ENCODE measurements at regions not wholly inside any gene's neighbourhood (a gene's known extent, or its start where the extent isn't known, plus 50 kb on each side); places are given as distances from the start of the nearest gene placed in this dataset.
"Not testable (repeated sequence)": the region's sequence is repeated elsewhere in the genome, so short reads cannot be mapped to it uniquely, and the experiment has no call there.

DNA sequence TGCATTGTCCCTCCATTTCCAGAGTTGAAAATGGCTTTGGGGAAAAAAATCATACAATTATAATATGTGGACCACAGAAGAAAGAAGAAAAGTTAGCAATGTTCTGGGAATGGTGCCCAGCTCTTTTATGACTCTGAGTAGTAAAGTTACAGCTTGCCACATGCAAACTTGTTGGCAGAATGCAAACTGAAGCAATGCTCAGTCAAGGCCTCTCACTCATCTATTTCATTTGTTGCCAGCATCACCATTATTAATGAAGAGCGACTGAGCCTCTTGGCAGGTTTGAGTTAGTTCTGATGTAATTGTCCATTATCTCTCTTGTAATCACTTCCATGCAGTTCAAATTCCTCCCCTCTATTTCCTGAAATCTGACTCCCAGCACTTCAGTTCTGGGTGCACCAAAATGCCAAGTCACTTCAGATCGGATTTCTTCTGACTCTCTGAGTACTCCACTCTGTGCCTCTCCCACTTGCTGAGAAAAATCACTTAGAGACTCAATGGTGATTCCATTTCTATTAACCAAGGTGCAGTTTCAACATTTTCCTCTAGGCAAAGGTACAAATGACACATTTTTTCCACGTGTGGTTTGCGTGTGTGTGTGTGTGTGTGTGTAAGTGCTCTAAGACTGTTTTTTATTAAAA is 154.4 kb upstream of the STMND1 start:
- DNase-seq: no peak

GRCh38 chr6:16944596-16944995 is 157.3 kb upstream of the STMND1 start:
- no peak for DNase-seq

- DNase-seq: no peak
Observed at GRCh38 chr6:16939839-16940238, 162.0 kb upstream of the STMND1 start.

DNA sequence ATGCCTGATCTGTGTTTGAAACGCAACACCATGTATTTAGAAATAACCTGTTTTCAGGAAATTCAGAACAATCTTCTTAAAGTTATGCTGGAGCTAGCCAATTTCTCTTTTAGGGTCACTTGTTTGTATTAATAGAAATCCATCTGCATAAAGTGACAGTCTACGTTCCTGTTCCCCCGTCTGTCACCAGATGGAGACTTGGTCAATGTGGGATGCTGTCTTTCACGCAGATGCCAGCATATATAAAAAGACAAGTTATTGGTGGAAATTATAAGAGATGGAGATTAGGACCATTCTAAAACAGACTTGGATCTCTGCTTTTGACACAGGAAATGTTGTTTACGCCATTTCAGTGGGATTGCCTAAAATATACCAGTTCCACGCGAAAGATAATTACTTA is 162.5 kb upstream of the STMND1 start:
- no peak for DNase-seq

DNA sequence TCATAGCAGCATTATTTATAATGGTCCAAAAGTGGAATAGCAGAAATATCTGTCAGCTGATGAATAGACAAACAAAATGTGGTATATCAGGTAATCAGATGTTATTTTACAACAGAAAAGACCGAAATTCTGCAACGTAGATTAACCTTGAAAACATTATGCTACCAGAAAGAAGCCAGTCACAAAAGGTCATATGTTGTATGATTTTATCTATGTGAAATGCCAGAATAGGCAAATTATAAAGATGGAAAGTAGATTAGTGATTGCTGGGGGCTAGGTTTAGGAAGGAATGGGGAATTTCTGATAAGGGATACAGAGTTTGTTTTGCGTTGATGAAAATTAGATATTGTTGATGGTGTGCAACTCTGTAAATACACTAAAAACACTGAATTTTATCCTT is 165.0 kb upstream of the STMND1 start:
- no peak for DNase-seq

- DNase-seq: no peak
Observed at GRCh38 chr6:16933961-16934360, 167.9 kb upstream of the STMND1 start.

DNA sequence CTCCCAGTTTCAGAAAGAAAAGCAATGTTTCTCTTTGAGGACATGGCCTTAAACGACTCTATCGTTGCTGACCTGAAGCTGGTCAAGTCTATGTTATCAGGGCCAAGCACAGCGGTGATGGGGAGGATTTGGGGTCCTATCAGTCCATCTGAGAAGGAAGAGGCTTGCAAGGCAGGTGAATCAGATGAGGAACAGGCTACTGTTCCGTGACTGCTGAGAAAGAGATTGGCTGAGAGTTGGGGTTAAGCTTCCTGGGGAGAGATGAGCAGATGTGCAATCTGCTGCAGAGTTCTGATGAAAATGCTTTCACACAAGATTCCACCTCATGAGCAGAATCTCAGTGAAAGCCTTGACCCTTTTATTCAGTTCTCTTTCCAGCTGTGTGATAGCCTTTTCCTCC is 168.3 kb upstream of the STMND1 start:
- DNase-seq: no peak

- no peak for DNase-seq
Observed at GRCh38 chr6:16932920-16933319, 168.9 kb upstream of the STMND1 start.

- not testable (repeated sequence) for DNase-seq
Observed at GRCh38 chr6:16931079-16931478, 169.8 kb upstream of the ATXN1 start.

DNA sequence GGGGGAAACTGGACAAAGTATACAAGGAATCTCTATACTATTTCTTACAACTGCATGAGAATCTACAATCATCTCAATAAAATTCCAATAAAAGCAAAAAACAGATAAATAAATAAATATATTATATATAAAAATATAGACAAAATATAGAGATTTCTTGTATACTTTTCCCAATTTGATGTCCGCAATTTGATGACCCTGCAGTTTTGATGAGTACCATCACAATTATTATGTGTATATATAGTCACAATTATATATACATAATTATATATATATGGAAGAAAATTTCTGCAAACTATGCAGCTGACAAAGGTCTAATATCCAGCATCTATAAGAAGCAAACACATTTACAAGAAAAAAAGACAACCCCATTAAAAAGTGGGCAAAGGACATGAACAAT is 169.2 kb upstream of the ATXN1 start:
- no peak for DNase-seq

DNA sequence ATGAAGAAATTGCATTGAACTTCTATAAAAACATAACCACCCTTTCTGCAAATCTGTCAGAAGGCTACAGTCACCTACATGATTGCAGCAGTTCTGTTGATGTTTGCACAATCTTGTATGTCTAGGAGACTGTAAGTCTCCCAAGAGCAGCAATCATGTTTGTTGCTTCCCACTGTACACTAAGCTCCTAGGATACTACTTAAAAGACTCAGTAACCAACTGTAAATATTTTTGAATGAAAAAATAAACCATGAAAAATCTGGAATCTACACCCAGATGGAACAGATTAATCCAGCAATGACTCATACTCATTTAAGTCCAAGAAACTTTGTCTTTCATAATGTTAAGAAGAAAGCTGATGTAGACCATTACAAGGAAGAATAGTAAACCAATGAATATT is 168.5 kb upstream of the ATXN1 start:
- no peak for DNase-seq

GRCh38 chr6:16928387-16928786 is 167.1 kb upstream of the ATXN1 start:
- DNase-seq: no peak

GRCh38 chr6:16927205-16927604 is 165.9 kb upstream of the ATXN1 start:
- DNase-seq: no peak

- no peak for DNase-seq
Observed at GRCh38 chr6:16925461-16925860, 164.2 kb upstream of the ATXN1 start.

DNA sequence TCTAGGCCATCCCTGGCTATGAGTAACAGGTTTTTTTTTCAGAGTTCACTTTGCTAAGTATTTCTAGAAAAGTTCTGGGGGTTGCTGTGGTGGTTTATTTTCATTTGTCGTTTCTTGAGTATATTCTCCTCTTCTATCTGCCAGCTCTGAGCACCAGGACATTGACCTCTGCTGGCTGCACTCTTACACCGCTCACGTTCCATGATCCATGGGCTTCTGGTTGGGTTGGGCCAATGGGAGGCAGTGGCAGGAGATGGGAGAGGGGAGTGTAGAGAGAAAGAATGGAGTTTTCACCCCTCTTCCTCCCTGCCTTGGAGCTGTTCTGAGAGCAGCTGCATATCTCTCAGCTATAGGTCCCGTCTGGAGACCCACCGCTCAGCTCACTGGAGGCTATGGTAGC is 161.0 kb upstream of the ATXN1 start:
- no peak for DNase-seq

DNA sequence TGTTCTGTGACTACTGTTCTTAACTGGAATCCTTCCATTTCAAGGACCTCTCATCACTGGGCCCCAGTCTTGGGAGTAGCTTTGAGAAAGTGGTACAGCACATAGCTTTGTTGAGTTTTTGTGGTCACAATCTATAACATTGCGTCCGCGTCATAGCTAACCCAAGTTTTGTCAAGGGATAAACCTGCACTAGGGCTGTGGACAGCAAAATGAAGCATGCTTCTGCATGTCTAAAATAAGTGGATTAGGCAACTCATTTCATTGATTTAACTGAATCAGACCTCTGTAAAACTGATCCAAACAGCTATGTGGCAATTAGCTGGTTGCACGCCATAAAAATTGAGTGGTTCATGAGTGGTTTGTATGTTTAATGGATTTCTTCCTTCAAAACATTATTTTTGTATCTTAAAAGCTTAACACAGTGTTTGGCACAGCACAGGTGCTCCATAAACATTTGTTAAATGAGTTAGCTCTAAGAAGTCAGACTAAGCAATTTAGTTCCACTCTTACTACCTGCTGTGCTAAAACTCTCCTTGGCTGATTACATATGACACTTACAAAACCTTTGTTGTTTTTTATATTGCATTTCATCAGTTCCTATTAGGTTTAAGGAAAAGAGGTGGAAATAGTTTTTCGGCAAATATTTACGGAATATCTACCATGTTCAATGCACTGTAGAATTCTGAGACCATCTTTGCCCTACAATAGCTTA is 160.3 kb upstream of the ATXN1 start:
- no peak for DNase-seq

- no peak for DNase-seq
Observed at GRCh38 chr6:16918586-16918985, 157.3 kb upstream of the ATXN1 start.

- DNase-seq: no peak
Observed at GRCh38 chr6:16914184-16914583, 152.9 kb upstream of the ATXN1 start.

DNA sequence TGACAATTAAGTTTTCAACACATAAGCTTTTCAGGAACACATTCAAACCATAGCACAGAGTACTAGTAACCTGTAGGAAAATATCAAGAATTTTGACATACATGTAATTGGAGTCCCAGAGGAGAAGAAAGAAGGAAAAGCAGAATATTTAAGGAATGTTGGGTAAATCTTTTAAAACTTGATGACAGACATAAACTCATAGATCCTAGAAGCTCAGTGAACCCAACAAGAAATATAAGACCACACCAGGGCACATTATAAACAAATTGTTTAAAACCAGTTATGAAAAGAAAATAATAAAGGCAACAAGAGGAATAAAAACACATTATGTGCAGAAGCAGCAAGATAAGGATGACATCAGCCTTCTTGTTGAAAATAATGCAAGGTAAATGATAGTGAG is 151.5 kb upstream of the ATXN1 start:
- DNase-seq: no peak

DNA sequence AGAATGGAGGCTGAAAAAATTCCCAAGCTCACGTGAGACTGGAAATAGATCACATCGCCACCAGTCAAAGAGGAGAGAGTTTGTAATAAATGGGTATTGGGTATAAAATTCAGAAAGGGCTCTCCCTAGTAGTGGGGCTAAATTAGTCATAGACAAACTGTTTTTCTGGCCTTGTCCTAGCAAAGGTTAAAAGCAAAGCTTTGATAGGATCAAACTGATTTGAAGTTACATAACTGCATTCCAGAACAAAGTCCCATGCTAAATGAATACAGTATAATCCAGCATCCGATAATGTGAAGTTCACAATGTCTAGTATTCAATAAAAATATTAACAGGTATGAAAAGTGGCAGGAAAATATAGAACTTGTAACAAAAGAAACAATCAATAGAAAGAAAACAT is 149.8 kb upstream of the ATXN1 start:
- no peak for DNase-seq

DNA sequence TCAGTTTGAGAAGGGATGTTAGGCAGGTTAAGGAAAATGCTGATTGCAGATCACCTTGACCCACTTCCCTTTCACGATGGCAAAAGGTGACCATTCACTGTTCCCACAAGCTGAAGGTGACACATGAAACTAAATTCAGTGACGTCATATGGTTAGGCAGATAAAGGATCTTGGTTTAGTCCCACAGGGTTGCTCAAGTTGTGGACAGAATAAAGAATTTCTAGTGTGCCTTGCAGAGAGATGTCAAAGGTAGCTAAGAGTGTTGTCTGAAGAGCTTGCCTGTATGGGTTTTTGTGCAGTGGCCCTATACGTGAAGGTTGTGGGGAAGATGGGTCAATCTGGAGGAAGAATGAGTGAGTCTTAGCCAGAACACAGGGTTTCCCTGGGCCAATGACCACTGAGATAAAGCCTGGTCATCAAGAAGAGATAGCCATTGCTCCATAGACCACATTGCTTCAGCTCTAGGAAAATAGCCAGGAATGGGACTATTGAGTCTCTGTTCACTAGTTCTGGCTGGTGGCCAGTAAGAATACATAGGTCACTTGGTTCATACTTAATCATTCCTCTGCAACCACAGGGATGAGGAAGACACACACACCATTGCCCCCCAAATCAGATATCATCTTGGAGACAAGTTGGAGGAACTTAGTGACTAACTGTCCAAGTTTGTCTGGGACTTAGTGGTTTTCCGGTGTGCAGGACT is 148.5 kb upstream of the ATXN1 start:
- DNase-seq: no peak

DNA sequence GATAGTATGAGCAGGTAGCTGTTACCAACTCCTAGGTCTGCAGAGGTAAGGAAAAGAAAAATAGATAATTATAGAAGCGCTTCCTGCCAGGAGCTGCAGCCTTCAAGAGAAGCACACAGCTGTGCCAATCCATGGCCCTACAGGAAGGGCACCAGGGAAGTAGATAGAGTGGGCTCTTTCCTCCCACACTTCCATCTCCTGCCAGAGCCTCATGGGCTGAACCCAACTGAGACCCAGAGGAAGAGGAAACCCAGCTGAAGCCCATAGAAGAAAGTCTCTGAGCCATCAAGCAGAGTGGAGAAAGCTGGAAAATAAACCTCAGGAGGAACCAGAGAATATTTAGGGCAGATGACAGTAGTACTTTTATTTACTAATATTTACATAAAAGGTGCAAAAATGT is 146.7 kb upstream of the ATXN1 start:
- no peak for DNase-seq

- DNase-seq: no peak
Observed at GRCh38 chr6:16904957-16905356, 143.7 kb upstream of the ATXN1 start.

DNA sequence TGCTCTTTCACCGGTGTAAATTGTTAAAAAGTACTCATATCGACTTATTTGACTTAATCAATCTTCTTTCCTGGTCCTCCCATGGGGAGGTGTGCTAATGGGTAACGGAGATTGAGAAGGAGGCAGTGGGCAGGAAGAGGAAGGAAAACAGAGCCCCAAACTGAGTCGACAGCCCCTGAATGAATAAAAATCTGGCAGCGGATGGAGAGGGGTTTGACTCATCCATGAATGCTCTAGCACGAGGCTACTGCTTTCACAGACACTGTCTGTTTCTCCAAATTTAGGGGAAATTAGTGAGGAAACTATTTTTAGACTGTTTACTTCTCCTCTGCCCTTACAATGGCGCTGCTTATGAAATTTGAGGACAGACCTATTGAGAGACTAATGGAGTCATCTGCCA is 142.2 kb upstream of the ATXN1 start:
- no peak for DNase-seq
